Activated CD8-positive, alpha-beta memory T cell treated with anti-CD3 and anti-CD28 coated beads, Interleukin-2, amount 50 U/mL, for 24 hours (primary cell): ENCODE measurements at regions not wholly inside any gene's neighbourhood (a gene's known extent, or its start where the extent isn't known, plus 50 kb on each side); places are given as distances from the start of the nearest gene placed in this dataset.

Source experiments
- DNase-seq: peaks from one replicate; pipeline ENCODE4 v3.0.0-alpha.2; 2020; ENCODE audit errors: extremely low read depth

GRCh38 chr6:134495890-134496248 is 178.0 kb upstream of the SGK1 start:
- DNase-seq: no peak

- no peak for DNase-seq
These were observed 177.4 kb upstream of the SGK1 start for GRCh38 chr6:134495203-134495889.

- DNase-seq: no peak
These were observed 175.9 kb upstream of the SGK1 start for GRCh38 chr6:134493789-134494188.

- DNase-seq: no peak
These were observed 173.6 kb upstream of the SGK1 start for GRCh38 chr6:134491477-134491876.

GRCh38 chr6:134482593-134483270 is 164.8 kb upstream of the SGK1 start:
- no peak for DNase-seq

GRCh38 chr6:134481966-134482365 is 164.1 kb upstream of the SGK1 start:
- DNase-seq: no peak

- no peak for DNase-seq
These were observed 162.7 kb upstream of the SGK1 start for GRCh38 chr6:134480593-134480992.

- no peak for DNase-seq
These were observed 161.0 kb upstream of the SGK1 start for GRCh38 chr6:134478764-134479399.

GRCh38 chr6:134477991-134478635 is 160.2 kb upstream of the SGK1 start:
- DNase-seq: no peak

GRCh38 chr6:134474955-134475354 is 157.0 kb upstream of the SGK1 start:
- no peak for DNase-seq

GRCh38 chr6:134472661-134473060 is 154.7 kb upstream of the SGK1 start:
- no peak for DNase-seq

GRCh38 chr6:134472046-134472445 is 154.1 kb upstream of the SGK1 start:
- DNase-seq: no peak

GRCh38 chr6:134470457-134470975 is 152.6 kb upstream of the SGK1 start:
- DNase-seq: no peak

- DNase-seq: no peak
These were observed 152.0 kb upstream of the SGK1 start for GRCh38 chr6:134469702-134470456.

- no peak for DNase-seq
These were observed 150.7 kb upstream of the SGK1 start for GRCh38 chr6:134468633-134469032.

- no peak for DNase-seq
These were observed 149.7 kb upstream of the SGK1 start for GRCh38 chr6:134467620-134468019.

GRCh38 chr6:134466771-134467525 is 149.0 kb upstream of the SGK1 start:
- DNase-seq: no peak

GRCh38 chr6:134464690-134465411 is 146.9 kb upstream of the SGK1 start:
- DNase-seq: no peak

GRCh38 chr6:134458857-134459657 is 141.1 kb upstream of the SGK1 start:
- DNase-seq: no peak
